HUES48 (cell line): ENCODE measurements at regions not wholly inside any gene's neighbourhood (a gene's known extent, or its start where the extent isn't known, plus 50 kb on each side); places are given as distances from the start of the nearest gene placed in this dataset.

Experiments
- H3K27ac ChIP-seq: one replicate; pipeline ENCODE4 v1.7.0; 2013; ENCODE audit warnings: low read depth, low read length, inconsistent platforms
- H3K27me3 ChIP-seq: 2 replicates; pipeline ENCODE4 v1.6.1; 2013; ENCODE audit warnings: mild to moderate bottlenecking, low read length; ENCODE audit not compliant: control insufficient read depth, insufficient read depth
- H3K36me3 ChIP-seq: 2 replicates; pipeline ENCODE4 v1.6.1; 2013; ENCODE audit warnings: low read length; ENCODE audit not compliant: control insufficient read depth, insufficient read depth
- H3K4me1 ChIP-seq: 2 replicates; pipeline ENCODE4 v1.6.1; 2013; ENCODE audit warnings: mild to moderate bottlenecking, low read length; ENCODE audit not compliant: control insufficient read depth, insufficient read depth
- H3K4me3 ChIP-seq: 2 replicates; pipeline ENCODE4 v1.5.1; 2013; ENCODE audit warnings: mild to moderate bottlenecking, low read depth, low read length
- H3K9ac ChIP-seq: 2 replicates; pipeline ENCODE4 v1.6.1; 2013; ENCODE audit warnings: mild to moderate bottlenecking, low read depth, low read length, moderate library complexity
- H3K9me3 ChIP-seq: 2 replicates; pipeline ENCODE4 v1.6.1; 2013; ENCODE audit warnings: low read length; ENCODE audit not compliant: control insufficient read depth, insufficient read depth

DNA sequence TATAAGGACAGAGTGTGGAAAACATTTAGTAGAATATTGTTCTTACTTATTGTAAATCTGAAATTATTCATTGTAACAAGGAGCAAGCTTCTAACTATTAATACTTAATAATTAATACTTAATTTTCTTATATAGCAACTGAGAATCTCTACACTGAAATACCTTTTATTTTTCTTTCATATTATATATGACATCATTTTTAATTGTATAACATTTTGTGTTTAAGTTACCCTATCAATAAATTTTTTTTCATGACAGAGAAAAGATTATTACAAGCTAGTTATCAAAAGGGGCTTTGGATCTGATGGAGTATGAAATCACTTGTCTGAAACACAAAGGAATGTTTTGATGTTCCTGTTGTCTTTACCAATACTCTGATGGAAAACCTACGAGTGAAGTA, 72.2 kb upstream of the CNKSR3 start:
- Histone ChIP-seq H3K27me3 (no peaks in the 10 kb centered on the region), H3K36me3 (no peaks in the 10 kb centered on the region)

DNA sequence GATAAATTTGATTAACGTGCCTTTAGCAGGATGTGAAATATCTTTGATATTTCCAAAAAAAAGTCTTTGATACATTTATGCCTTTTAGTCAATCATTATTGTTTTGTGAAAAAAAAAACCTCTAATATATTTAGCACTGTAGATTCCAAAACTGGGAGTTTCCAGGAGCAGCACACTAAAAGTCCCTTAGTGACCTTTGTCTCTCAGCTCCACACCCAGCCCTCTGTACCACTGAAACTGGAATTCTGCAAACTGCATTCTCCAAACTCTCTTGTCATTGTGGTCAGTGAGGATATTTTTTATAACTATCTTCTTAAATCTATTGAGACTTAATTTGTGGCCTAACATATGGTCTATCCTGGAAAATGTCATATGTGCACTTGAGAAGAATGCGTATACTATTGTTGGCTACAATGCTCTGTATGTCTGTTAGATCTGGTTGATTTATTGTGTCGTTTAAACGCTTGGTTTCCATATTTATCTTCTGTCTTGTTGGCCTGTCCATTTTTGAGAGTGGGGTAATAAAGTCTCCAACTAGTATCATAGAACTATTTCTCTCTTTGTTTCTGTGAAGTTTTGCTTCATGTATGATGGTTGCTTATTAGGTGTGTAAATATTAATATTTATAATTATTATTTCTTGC, 73.2 kb upstream of the CNKSR3 start:
- Histone ChIP-seq H3K9ac (no peak overlapping the region), H3K4me3 (no peak overlapping the region), H3K9me3 (no peaks in the 10 kb centered on the region), H3K27ac (no peak overlapping the region), H3K36me3 (no peaks in the 10 kb centered on the region), H3K4me1 (no peaks in the 10 kb centered on the region), H3K27me3 (no peaks in the 10 kb centered on the region)

More for the DNA sequence above, 72.2 kb upstream of the CNKSR3 start:
- Histone ChIP-seq H3K27ac (no peak overlapping the region), H3K9ac (no peak overlapping the region), H3K4me1 (no peaks in the 10 kb centered on the region), H3K9me3 (no peaks in the 10 kb centered on the region), H3K4me3 (no peak overlapping the region)

DNA sequence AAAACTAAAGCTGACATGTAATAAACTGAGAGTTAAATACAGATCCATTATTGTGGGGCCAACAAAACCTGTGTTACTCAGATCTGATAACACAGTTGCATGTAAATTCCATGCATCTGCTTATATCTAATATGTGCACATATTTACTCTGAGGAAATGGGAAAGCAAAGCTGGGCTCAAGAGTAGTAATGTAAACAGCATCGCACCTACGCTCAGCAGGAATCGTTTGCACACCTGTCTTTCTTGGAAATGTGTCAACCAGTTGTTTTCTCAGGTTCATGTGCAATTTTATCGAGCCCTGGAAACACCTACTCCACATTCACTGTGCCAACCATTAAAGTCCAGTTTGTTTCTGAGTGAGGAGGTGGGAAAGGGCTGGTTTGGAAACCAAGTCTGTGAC, 80.3 kb upstream of the CNKSR3 start:
- H3K27ac ChIP-seq: no peak overlapping the region
- no peaks in the 10 kb centered on the region for H3K36me3 ChIP-seq
- no peaks in the 10 kb centered on the region for H3K9me3 ChIP-seq

DNA sequence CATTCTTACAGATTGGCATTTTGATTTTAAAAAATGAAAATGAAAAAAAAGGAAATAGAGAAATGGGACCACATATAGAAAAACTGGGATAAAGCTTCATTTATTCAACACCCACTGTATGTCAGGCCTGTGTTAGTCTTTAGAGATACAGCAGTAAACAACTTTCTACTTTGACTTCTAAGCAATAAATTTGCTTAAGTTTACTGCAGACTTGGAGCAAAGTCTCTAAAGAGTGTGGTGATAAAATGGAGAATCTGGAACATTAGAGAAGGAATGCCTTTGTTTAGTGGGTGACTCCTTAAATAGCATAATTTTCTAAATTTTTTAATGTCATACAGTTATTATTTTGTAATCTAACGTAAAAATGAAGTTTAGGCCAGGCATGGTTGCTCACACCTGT, 80.7 kb upstream of the CNKSR3 start:
- no peaks in the 10 kb centered on the region for H3K36me3 ChIP-seq
- no peak overlapping the region for H3K27ac ChIP-seq
- H3K9ac ChIP-seq: no peak overlapping the region
- no peaks in the 10 kb centered on the region for H3K9me3 ChIP-seq
- H3K4me1 ChIP-seq: peaks cover 21% of the 10 kb centered on the region
- no peak overlapping the region for H3K4me3 ChIP-seq
- no peaks in the 10 kb centered on the region for H3K27me3 ChIP-seq

More for the DNA sequence above, 80.3 kb upstream of the CNKSR3 start:
- H3K4me3 ChIP-seq: no peak overlapping the region
- no peaks in the 10 kb centered on the region for H3K27me3 ChIP-seq
- no peak overlapping the region for H3K9ac ChIP-seq
- H3K4me1 ChIP-seq: peaks cover 17% of the 10 kb centered on the region

DNA sequence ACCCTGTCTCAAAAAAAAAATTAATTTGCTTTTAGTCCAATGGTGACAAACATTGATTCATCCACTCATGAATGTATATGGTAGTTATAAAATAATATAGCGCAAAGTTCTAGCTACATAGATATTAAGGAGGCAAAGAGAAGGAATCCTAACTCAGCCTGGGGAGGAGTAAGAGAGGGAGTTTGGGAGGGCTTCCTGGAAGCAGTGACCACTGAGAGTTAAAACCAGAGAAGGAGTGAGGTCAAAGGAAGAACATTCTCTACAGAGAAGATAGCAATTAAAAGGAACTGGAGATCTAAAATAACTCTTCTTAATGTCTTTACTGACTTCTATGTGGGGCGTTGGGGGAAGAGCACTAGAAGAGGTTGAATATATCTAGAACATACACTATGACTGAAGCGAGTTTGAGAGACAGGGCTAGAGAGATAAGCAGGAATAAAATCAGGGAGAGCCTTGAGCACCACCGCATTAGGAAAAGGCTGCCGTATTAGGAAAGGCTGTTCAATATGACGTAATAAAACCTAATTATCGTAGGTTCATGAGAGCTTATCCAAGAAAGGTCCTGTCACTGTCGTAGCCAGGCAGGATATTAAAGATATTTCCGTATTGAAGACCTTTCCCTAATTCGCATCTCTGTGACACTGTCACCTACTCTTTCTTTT, 81.8 kb upstream of the CNKSR3 start:
- no peaks in the 10 kb centered on the region for H3K36me3 ChIP-seq
- no peaks in the 10 kb centered on the region for H3K27me3 ChIP-seq
- H3K27ac ChIP-seq: no peak overlapping the region
- H3K4me1 ChIP-seq: peaks cover 21% of the 10 kb centered on the region
- no peak overlapping the region for H3K4me3 ChIP-seq
- no peaks in the 10 kb centered on the region for H3K9me3 ChIP-seq
- no peak overlapping the region for H3K9ac ChIP-seq

DNA sequence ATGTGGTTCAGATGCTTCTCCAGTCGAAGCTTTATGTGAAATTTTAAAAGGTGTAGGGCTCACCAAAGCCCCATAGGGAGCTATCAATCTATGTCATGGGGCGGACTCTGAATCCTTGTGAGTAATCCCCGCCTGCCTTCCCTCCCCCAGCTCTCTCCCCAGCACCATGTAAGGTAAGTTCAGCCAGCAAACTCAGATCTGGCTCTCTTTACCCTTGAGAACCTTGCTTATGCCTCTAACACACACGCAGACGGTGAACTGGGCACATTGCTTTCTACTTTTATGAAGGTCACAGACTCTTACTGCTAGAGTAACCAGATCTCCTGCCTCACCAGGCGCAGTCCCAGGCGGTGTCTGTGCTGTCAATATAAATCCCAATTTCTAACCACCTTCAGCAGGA, 82.6 kb upstream of the CNKSR3 start:
- Histone ChIP-seq H3K9me3 (no peaks in the 10 kb centered on the region), H3K9ac (peak overlapping the region; percentile 30; the same call in 1 of the 2 replicates), H3K4me3 (no peak overlapping the region), H3K36me3 (no peaks in the 10 kb centered on the region), H3K4me1 (peaks cover 21% of the 10 kb centered on the region), H3K27ac (peak overlapping the region; percentile 42), H3K27me3 (no peaks in the 10 kb centered on the region)

DNA sequence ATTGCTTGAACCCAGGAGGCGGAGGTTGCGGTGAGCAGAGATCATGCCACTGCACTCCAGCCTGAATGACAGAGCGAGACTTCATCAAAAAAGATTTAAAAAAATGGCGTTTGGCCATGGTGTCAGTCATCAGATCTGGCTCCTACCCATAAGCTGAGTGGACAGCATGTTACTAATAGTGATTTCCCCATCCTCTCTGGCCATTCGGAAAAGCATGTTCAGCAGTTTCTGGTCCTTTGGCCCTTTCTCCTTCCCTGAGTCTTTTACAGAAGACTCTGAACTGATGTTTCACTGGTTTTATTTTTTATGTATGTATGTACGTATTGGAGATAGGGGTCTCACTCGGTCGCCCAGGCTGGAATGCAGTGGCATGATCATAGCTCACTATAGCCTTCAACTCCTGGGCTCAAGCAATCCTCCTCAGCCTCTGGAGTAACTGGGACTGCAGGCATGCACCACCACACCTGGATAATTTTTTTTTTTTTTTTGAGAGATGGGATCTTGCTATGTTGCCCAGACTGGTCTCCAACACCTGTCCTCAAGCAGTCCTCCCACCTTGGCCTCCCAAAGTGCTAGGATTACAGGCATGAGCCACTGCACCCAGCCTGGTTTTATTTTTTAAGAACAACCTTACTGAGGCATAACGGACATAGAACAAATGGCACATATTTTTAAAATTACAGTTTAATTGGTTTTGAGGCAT, 84.2 kb upstream of the CNKSR3 start:
- H3K9me3 ChIP-seq: no peaks in the 10 kb centered on the region
- no peaks in the 10 kb centered on the region for H3K36me3 ChIP-seq
- H3K4me3 ChIP-seq: no peak overlapping the region
- no peak overlapping the region for H3K27ac ChIP-seq
- H3K27me3 ChIP-seq: no peaks in the 10 kb centered on the region
- H3K4me1 ChIP-seq: peaks cover 21% of the 10 kb centered on the region
- no peak overlapping the region for H3K9ac ChIP-seq

DNA sequence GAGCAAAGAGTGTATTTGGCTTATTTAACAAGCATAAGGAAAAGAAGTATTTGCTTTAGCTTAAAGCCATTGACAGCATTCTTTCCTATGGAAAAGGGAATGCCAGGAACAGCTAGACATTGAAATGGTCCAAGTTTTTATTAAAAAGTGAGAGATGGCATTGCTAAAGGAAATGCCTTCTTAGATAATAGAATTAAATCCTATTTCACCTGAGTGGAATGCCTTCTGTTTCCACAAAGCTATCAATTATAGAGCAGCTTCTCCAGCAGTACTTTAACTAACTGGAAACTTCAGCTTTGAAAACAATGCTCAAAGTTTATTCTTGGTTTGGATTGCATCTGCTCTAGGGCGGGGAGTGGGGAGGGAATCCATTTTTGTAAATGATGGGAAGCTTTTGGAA, 85.1 kb upstream of the CNKSR3 start:
- no peaks in the 10 kb centered on the region for H3K36me3 ChIP-seq
- no peaks in the 10 kb centered on the region for H3K9me3 ChIP-seq
- peak overlapping the region; percentile 69 for H3K27ac ChIP-seq
- H3K4me1 ChIP-seq: peaks cover 21% of the 10 kb centered on the region
- no peak overlapping the region for H3K9ac ChIP-seq
- no peak overlapping the region for H3K4me3 ChIP-seq
- H3K27me3 ChIP-seq: no peaks in the 10 kb centered on the region

DNA sequence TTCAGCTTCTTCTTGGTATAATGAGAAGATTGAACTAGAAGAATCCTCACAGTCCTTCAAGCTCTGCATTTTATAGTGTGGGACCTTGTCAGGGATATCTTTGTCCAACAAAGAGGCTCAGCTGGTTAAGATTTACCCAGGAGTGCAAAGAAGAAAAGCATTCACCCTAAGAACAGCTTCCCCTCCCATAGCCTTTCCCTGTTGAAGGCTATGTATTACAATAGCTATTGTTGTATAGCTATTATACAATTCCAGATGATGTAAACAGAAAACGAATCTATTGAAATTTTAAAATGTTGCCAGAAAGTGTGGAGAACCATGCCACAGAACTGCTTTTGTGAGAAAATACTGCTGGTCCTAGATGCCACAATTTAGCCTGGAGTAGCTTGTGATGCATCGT, 85.5 kb upstream of the CNKSR3 start:
- H3K9me3 ChIP-seq: no peaks in the 10 kb centered on the region
- H3K9ac ChIP-seq: no peak overlapping the region
- H3K27ac ChIP-seq: peak overlapping the region; percentile 69
- H3K4me3 ChIP-seq: no peak overlapping the region
- no peaks in the 10 kb centered on the region for H3K36me3 ChIP-seq
- no peaks in the 10 kb centered on the region for H3K27me3 ChIP-seq
- H3K4me1 ChIP-seq: peaks cover 21% of the 10 kb centered on the region

DNA sequence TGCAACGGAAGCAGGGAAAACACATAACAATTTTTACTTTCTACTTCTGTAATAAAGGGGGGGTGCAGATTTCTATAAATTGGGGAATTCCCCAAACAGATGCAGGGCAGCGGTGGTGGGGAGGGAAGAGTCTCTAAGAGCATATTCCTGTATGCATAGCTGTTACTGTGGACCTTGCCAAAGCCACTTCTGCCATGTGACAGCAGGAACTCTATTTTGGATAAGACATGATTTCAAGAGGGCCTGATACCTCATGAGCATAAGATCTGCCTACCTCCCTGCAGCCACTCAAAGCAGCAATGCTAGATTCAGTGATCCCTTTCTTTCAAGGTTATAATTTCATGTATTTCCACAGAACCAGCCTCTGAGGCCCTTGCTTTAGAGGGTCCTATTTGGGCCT, 86.2 kb upstream of the CNKSR3 start:
- Histone ChIP-seq H3K4me1 (peaks cover 21% of the 10 kb centered on the region), H3K27ac (peak overlapping the region; percentile 60), H3K4me3 (no peak overlapping the region), H3K9me3 (no peaks in the 10 kb centered on the region), H3K36me3 (no peaks in the 10 kb centered on the region), H3K9ac (no peak overlapping the region), H3K27me3 (no peaks in the 10 kb centered on the region)

DNA sequence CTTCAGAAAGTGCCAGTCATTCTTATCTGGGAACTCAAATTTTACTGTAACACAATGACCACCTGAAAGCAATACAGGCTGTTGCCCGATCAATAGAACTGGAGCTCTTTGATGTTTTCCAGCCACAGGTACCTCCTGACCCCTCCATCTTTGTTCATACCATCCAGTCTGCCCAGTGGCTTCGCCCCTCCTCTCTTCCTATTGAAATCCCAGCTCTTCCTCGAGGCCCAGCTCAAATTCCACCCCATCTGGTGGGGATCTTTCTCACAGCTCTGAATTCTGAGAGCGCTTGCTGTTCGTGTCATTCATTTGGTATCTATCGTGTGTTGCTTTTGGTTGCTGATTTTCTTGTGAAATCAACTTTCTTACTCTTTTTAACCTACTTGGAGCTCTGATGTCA, 87.9 kb upstream of the CNKSR3 start:
- no peaks in the 10 kb centered on the region for H3K36me3 ChIP-seq
- H3K27me3 ChIP-seq: no peaks in the 10 kb centered on the region
- no peak overlapping the region for H3K4me3 ChIP-seq
- no peaks in the 10 kb centered on the region for H3K9me3 ChIP-seq
- no peak overlapping the region for H3K9ac ChIP-seq
- no peak overlapping the region for H3K27ac ChIP-seq
- peaks cover 10% of the 10 kb centered on the region for H3K4me1 ChIP-seq
